GM12878 (cell line): ENCODE measurements at regions not wholly inside any gene's neighbourhood (a gene's known extent, or its start where the extent isn't known, plus 50 kb on each side); places are given as distances from the start of the nearest gene placed in this dataset.

ENCODE experiments used
- ATAC-seq: fragments of 200-7000 bp; cut with Tn5 transposase; 3 replicates; pipeline ENCODE4 v1.9.1; 2020; ENCODE audit warnings: mild to moderate bottlenecking, moderate library complexity
- BruUV-seq: library from RNA; stranded (reverse); fragments of 400-500 nt; replicated peaks from 2 replicates; lab custom pipeline; 2021; lab: Mats Ljungman, UMichigan
- CTCF ChIA-PET: fragments of 300-600 bp; sonication (Branson Sonifier 250); formaldehyde crosslinking; extraction: SDS; loops from one replicate; lab custom pipeline; 2021; ENCODE audit warnings: inconsistent platforms; lab: Yijun Ruan, JAX
- POLR2A ChIA-PET: fragments of 350-600 bp; formaldehyde crosslinking; extraction: SDS; loops from one replicate; lab custom pipeline; 2021; ENCODE audit warnings: inconsistent platforms; lab: Charles Lee
- RAD21 ChIA-PET: fragments of 300-600 bp; sonication (Branson Sonifier 250); formaldehyde crosslinking; loops from one replicate; lab custom pipeline; 2023; ENCODE audit warnings: antibody characterized with exemption; ENCODE audit not compliant: unreplicated experiment; lab: Charles Lee
- SMC1A ChIA-PET: fragments of 300-600 bp; sonication (Branson Sonifier 250); formaldehyde crosslinking; loops from one replicate; lab custom pipeline; 2023; ENCODE audit not compliant: unreplicated experiment, uncharacterized antibody; lab: Charles Lee
- DNase-seq: peaks from one replicate; pipeline ENCODE4 v3.0.0-alpha.2; 2011; ENCODE audit warnings: low read depth, low spot score
- FAIRE-seq: peaks from 3 replicates; lab custom pipeline; 2011; peaks lifted over from hg19 to GRCh38; lab: Jason Lieb, UNC
- H2AFZ ChIP-seq: 2 replicates; pipeline ENCODE4 v1.6.0; 2011; ENCODE audit warnings: low read depth, low read length, control low read depth; ENCODE audit not compliant: control insufficient read depth
- H3K27ac ChIP-seq: 2 replicates; pipeline ENCODE4 v1.5.1; 2011; ENCODE audit warnings: control low read depth; ENCODE audit not compliant: control insufficient read depth, insufficient read depth
- H3K27me3 ChIP-seq, 2 experiments: replicated peaks in 1 of 2; 2 replicates each; pipeline versions ENCODE4 v1.6.0 to v1.6.1; 2011; ENCODE audit warnings: low read length in 1 of 2; ENCODE audit not compliant: control insufficient read depth in 2 of 2, insufficient read depth in 2 of 2
- H3K36me3 ChIP-seq, 2 experiments: 2 replicates each; pipeline ENCODE4 v1.5.1; 2011; ENCODE audit warnings: low read length in 1 of 2; ENCODE audit not compliant: control insufficient read depth in 2 of 2, insufficient read depth in 2 of 2
- H3K4me1 ChIP-seq: 2 replicates; pipeline ENCODE4 v1.6.1; 2011; ENCODE audit warnings: mild to moderate bottlenecking, low read length, moderate library complexity, mixed read lengths; ENCODE audit not compliant: control insufficient read depth, insufficient read depth
- H3K4me2 ChIP-seq: 2 replicates; pipeline ENCODE4 v1.6.0; 2011; ENCODE audit warnings: control low read depth; ENCODE audit not compliant: control insufficient read depth, insufficient read depth
- H3K4me3 ChIP-seq: fragments of 200-600 bp; sonication (generic); 2 replicates; pipeline ENCODE4 v1.5.1; 2016
- H3K79me2 ChIP-seq: 2 replicates; pipeline ENCODE4 v1.6.0; 2011; ENCODE audit warnings: low read length; ENCODE audit not compliant: control insufficient read depth, insufficient read depth
- H3K9ac ChIP-seq: 2 replicates; pipeline ENCODE4 v1.8.0; 2011; ENCODE audit warnings: low read length, control low read depth, mixed read lengths; ENCODE audit not compliant: control insufficient read depth, insufficient read depth
- H3K9me3 ChIP-seq: replicated peaks from 3 replicates; pipeline ENCODE4 v1.5.1; 2011; ENCODE audit warnings: mild to moderate bottlenecking, low read length; ENCODE audit not compliant: control insufficient read depth, insufficient read depth
- H4K20me1 ChIP-seq: 2 replicates; pipeline ENCODE4 v1.6.0; 2011; ENCODE audit not compliant: control insufficient read depth, insufficient read depth
- CREM ChIP-seq: IDR thresholded peaks from 2 replicates; pipeline ENCODE4 v1.6.1; 2014; ENCODE audit warnings: antibody characterized with exemption, low read depth
- DPF2 ChIP-seq: fragments of 450-650 bp; IDR thresholded peaks from 2 replicates; pipeline ENCODE4 v1.6.1; 2017; ENCODE audit warnings: mild to moderate bottlenecking
- NFYA ChIP-seq: IDR thresholded peaks from 2 replicates; pipeline ENCODE4 v1.6.1; 2011; ENCODE audit warnings: low read depth, mild to moderate bottlenecking, low read length, improper control_type of control experiment, borderline replicate concordance
- POLR2AphosphoS2 ChIP-seq: IDR thresholded peaks from 2 replicates; pipeline ENCODE4 v1.6.1; 2011; ENCODE audit warnings: low read depth, mild to moderate bottlenecking, low read length, improper control_type of control experiment, moderate library complexity
- POU2F2 ChIP-seq: IDR thresholded peaks from 3 replicates; pipeline ENCODE4 v1.6.1; 2011; ENCODE audit warnings: low read depth, mild to moderate bottlenecking, low read length, borderline replicate concordance
- RAD51 ChIP-seq: fragments of 450-650 bp; IDR thresholded peaks from 2 replicates; pipeline ENCODE4 v1.6.1; 2016; ENCODE audit warnings: moderate library complexity, mild to moderate bottlenecking, inconsistent platforms
- TCF12 ChIP-seq: IDR thresholded peaks from 2 replicates; pipeline ENCODE4 v1.6.1; 2011; ENCODE audit warnings: low read depth, mild to moderate bottlenecking, low read length
- ZNF207 ChIP-seq: fragments of 450-650 bp; IDR thresholded peaks from 2 replicates; pipeline ENCODE4 v1.6.1; 2014; ENCODE audit warnings: antibody characterized with exemption, mild to moderate bottlenecking, borderline replicate concordance
- ZNF217 ChIP-seq: fragments of 450-650 bp; IDR thresholded peaks from 2 replicates; pipeline ENCODE4 v1.6.1; 2017; ENCODE audit warnings: antibody characterized with exemption, mild to moderate bottlenecking
- ZSCAN29 ChIP-seq: fragments of 450-650 bp; IDR thresholded peaks from 2 replicates; pipeline ENCODE4 v1.6.1; 2017; ENCODE audit warnings: mild to moderate bottlenecking, moderate library complexity
- WGBS: methylation state at CpG from one replicate; pipeline ENCODE4 v1.1.6; 2016; ENCODE audit warnings: low lambda C conversion rate; ENCODE audit not compliant: insufficient replicate concordance, insufficient coverage; ENCODE audit errors: missing lambda C conversion rate; 5-methylcytosine and 5-hydroxymethylcytosine counted together
- in situ Hi-C: fragments of 300-500 bp; cut with MboI; formaldehyde crosslinking; loops from 9 replicates; pipeline ENCODE4 v1.14.3; 2018; ENCODE audit warnings: mixed read lengths
- intact Hi-C: fragments of 100-400 bp; cut with micrococcal nuclease; formaldehyde crosslinking; loops from one replicate; pipeline ENCODE4 v1.14.2; 2022; ENCODE audit not compliant: unreplicated experiment
- TF ChIP-seq, protein P1 (sequence below): IDR thresholded peaks from 2 replicates; pipeline ENCODE4 v1.6.1; 2011; ENCODE audit warnings: mild to moderate bottlenecking, low read depth, low read length, moderate library complexity; ENCODE audit not compliant: insufficient replicate concordance
- TF ChIP-seq, protein P2 (sequence below): fragments of 150-350 bp; IDR thresholded peaks from 2 replicates; pipeline ENCODE4 v1.6.1; 2014; ENCODE audit warnings: mild to moderate bottlenecking, low read depth, low read length

DNA sequence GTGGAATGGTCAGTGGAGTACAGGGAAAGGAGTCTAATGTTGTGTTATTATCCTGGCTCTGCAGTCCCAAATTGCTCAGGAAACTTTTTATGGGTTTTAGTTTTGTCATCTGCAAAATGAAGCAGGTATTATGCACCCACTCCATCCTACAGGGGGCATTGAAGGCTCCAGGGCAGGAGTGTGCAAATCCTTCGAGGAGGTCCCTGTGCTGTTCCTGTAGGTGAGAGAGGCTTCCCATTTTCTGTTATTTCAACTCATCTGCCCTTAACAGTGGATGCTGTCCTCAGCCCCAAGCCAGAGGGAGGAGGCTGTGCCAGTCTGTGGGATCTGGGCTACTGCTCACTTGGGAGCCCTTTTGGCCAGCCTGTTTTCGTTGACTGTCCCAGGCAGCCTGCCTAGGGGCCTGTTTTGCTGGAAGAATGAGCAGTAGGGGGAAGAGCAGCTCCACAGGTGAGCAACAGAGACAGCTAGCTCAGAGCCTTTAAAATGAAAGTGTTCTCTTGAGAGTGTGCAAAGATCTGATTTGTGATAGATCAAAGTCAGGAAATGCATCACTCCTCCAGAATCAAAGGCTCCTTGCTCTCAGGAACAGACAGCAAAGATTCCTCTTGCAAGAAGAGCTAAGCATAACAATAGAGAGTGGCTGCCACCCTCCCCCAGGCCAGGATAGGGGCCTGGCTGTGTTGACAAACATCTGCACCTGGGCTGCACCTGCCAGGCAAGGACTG lies 317.6 kb upstream of the PROX1 start (continued):
- TF ChIP-seq, protein P1, sequence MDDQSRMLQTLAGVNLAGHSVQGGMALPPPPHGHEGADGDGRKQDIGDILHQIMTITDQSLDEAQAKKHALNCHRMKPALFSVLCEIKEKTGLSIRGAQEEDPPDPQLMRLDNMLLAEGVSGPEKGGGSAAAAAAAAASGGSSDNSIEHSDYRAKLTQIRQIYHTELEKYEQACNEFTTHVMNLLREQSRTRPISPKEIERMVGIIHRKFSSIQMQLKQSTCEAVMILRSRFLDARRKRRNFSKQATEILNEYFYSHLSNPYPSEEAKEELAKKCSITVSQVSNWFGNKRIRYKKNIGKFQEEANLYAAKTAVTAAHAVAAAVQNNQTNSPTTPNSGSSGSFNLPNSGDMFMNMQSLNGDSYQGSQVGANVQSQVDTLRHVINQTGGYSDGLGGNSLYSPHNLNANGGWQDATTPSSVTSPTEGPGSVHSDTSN: no peak
- TF ChIP-seq ZSCAN29 (no peak), POU2F2 (no peak)

- TF ChIP-seq NFYA (no peak), TCF12 (no peak), ZNF207 (no peak), RAD51 (no peak), CREM (no peak), POLR2AphosphoS2 (no peak), ZNF217 (no peak), DPF2 (no peak)
- TF ChIP-seq, protein P2, sequence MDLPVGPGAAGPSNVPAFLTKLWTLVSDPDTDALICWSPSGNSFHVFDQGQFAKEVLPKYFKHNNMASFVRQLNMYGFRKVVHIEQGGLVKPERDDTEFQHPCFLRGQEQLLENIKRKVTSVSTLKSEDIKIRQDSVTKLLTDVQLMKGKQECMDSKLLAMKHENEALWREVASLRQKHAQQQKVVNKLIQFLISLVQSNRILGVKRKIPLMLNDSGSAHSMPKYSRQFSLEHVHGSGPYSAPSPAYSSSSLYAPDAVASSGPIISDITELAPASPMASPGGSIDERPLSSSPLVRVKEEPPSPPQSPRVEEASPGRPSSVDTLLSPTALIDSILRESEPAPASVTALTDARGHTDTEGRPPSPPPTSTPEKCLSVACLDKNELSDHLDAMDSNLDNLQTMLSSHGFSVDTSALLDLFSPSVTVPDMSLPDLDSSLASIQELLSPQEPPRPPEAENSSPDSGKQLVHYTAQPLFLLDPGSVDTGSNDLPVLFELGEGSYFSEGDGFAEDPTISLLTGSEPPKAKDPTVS: no peak
- TF ChIP-seq, all 136 proteins: peak for 0
- no peaks in the 10 kb centered on the region for H3K79me2 ChIP-seq
- 0% methylated on average over 1 of the region's 1 CpG for WGBS
- no TSS peak for BruUV-seq
- no peaks in the 10 kb centered on the region for H3K36me3 ChIP-seq
- no peak overlapping the region for H3K27ac ChIP-seq
- DNase-seq: no peak
- ChIA-PET POLR2A (no interaction called here), SMC1A (no interaction called here), CTCF (no interaction called here), RAD21 (no interaction called here)
- H3K4me3 ChIP-seq: no peak overlapping the region
- no peaks in the 10 kb centered on the region for H3K4me1 ChIP-seq
- intact Hi-C loops: no loop called here
- no peak overlapping the region for H3K9ac ChIP-seq
- no peaks in the 10 kb centered on the region for H4K20me1 ChIP-seq
- no peak for ATAC-seq
- no peak overlapping the region for H3K4me2 ChIP-seq
- H2AFZ ChIP-seq: no peak overlapping the region
- H3K9me3 ChIP-seq: no peaks in the 10 kb centered on the region
- in situ Hi-C loops: no loop called here
- FAIRE-seq: no peak
- no peaks in the 10 kb centered on the region; a peak in 1 of 4 replicates for H3K27me3 ChIP-seq
These were observed 317.1 kb upstream of the PROX1 start for GRCh38 chr1:213670692-213671023.
